ENCODE measurements at regions not wholly inside any gene's neighbourhood (a gene's known extent, or its start where the extent isn't known, plus 50 kb on each side); places are given as distances from the start of the nearest gene placed in this dataset.
A peak's percentile ranks its signal among the peaks of the same experiment; 100 is the strongest.

- no peak overlapping the region for H3K4me3 Mint-ChIP-seq
- H3K79me2 ChIP-seq (replicated peaks; ENCODE audit: insufficient read depth): no peaks in the 10 kb centered on the region
- H2AFZ ChIP-seq: peak overlapping the region; percentile 45; the same call in 1 of the 2 replicates
- H3K36me3 Mint-ChIP-seq (ENCODE audit: low read depth): peaks cover 5% of the 10 kb centered on the region
- H3K9me2 ChIP-seq (ENCODE audit: insufficient read depth): peaks cover 3% of the 10 kb centered on the region
- DNase-seq (ENCODE audit: low spot score) (no peak), ATAC-seq (no peak)
- peaks cover 11% of the 10 kb centered on the region for H3K4me1 ChIP-seq (ENCODE audit: insufficient read depth)
- peaks cover 17% of the 10 kb centered on the region for H3K4me1 Mint-ChIP-seq
- H3K9me3 Mint-ChIP-seq: no peaks in the 10 kb centered on the region; the same call in 2 of the 3 replicates
- no peaks in the 10 kb centered on the region for H4K20me1 ChIP-seq (replicated peaks; ENCODE audit: insufficient read depth)
- no peaks in the 10 kb centered on the region for H3K36me3 ChIP-seq (ENCODE audit: insufficient read depth)
- H3K27me3 Mint-ChIP-seq (ENCODE audit: insufficient read depth, low read depth, poor library complexity): no peaks in the 10 kb centered on the region
- no peak overlapping the region for H3K27ac ChIP-seq (ENCODE audit: low read depth)
- TF ChIP-seq REST (IDR thresholded peaks at IDR 0.05; ENCODE audit: unreplicated experiment) (no peak), POLR2AphosphoS5 (IDR thresholded peaks at IDR 0.05; ENCODE audit: low read depth) (no peak), ZNF114 (CRISPR knock-in tag; IDR thresholded peaks at IDR 0.05) (no peak), CREB1 (CRISPR knock-in tag; IDR thresholded peaks at IDR 0.05; ENCODE audit: low read depth) (no peak), CTCF (conservative IDR thresholded peaks at IDR 0.05; ENCODE audit: low read depth in 2 of 2) (no peak), ETS1 (IDR thresholded peaks at IDR 0.05) (no peak), ZNF331 (CRISPR knock-in tag; IDR thresholded peaks at IDR 0.05; ENCODE audit: low read depth) (no peak), JUNB (IDR thresholded peaks at IDR 0.05; ENCODE audit: unreplicated experiment) (no peak), EZH2 (IDR thresholded peaks at IDR 0.05; ENCODE audit: low read depth, unreplicated experiment) (no peak), EZH2phosphoT487 (IDR thresholded peaks at IDR 0.05; ENCODE audit: unreplicated experiment) (no peak), NANOG (IDR thresholded peaks at IDR 0.05; ENCODE audit: borderline replicate concordance) (no peak), STAT1 (IDR thresholded peaks at IDR 0.05; ENCODE audit: unreplicated experiment) (no peak)
- TF ChIP-seq, protein P1, sequence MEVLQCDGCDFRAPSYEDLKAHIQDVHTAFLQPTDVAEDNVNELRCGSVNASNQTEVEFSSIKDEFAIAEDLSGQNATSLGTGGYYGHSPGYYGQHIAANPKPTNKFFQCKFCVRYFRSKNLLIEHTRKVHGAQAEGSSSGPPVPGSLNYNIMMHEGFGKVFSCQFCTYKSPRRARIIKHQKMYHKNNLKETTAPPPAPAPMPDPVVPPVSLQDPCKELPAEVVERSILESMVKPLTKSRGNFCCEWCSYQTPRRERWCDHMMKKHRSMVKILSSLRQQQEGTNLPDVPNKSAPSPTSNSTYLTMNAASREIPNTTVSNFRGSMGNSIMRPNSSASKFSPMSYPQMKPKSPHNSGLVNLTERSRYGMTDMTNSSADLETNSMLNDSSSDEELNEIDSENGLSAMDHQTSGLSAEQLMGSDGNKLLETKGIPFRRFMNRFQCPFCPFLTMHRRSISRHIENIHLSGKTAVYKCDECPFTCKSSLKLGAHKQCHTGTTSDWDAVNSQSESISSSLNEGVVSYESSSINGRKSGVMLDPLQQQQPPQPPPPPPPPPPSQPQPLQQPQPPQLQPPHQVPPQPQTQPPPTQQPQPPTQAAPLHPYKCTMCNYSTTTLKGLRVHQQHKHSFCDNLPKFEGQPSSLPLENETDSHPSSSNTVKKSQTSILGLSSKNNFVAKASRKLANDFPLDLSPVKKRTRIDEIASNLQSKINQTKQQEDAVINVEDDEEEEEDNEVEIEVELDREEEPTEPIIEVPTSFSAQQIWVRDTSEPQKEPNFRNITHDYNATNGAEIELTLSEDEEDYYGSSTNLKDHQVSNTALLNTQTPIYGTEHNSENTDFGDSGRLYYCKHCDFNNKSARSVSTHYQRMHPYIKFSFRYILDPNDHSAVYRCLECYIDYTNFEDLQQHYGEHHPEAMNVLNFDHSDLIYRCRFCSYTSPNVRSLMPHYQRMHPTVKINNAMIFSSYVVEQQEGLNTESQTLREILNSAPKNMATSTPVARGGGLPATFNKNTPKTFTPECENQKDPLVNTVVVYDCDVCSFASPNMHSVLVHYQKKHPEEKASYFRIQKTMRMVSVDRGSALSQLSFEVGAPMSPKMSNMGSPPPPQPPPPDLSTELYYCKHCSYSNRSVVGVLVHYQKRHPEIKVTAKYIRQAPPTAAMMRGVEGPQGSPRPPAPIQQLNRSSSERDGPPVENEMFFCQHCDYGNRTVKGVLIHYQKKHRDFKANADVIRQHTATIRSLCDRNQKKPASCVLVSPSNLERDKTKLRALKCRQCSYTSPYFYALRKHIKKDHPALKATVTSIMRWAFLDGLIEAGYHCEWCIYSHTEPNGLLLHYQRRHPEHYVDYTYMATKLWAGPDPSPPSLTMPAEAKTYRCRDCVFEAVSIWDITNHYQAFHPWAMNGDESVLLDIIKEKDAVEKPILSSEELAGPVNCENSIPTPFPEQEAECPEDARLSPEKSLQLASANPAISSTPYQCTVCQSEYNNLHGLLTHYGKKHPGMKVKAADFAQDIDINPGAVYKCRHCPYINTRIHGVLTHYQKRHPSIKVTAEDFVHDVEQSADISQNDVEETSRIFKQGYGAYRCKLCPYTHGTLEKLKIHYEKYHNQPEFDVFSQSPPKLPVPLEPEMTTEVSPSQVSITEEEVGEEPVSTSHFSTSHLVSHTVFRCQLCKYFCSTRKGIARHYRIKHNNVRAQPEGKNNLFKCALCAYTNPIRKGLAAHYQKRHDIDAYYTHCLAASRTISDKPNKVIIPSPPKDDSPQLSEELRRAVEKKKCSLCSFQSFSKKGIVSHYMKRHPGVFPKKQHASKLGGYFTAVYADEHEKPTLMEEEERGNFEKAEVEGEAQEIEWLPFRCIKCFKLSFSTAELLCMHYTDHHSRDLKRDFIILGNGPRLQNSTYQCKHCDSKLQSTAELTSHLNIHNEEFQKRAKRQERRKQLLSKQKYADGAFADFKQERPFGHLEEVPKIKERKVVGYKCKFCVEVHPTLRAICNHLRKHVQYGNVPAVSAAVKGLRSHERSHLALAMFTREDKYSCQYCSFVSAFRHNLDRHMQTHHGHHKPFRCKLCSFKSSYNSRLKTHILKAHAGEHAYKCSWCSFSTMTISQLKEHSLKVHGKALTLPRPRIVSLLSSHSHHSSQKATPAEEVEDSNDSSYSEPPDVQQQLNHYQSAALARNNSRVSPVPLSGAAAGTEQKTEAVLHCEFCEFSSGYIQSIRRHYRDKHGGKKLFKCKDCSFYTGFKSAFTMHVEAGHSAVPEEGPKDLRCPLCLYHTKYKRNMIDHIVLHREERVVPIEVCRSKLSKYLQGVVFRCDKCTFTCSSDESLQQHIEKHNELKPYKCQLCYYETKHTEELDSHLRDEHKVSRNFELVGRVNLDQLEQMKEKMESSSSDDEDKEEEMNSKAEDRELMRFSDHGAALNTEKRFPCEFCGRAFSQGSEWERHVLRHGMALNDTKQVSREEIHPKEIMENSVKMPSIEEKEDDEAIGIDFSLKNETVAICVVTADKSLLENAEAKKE (CRISPR knock-in tag; IDR thresholded peaks at IDR 0.05): no peak
- no peak overlapping the region for H3K4me2 ChIP-seq
- no peaks in the 10 kb centered on the region for H3K27me3 ChIP-seq (ENCODE audit: insufficient read depth)
- no peak overlapping the region for H3K4me3 ChIP-seq
- 0 out of 2 replicates have a peak overlapping the region, but pooled peaks have one; percentile 30 for H3K27ac Mint-ChIP-seq
- H3F3A ChIP-seq (replicated peaks; ENCODE audit: low read depth): no peaks in the 10 kb centered on the region
Measured at GRCh38 chr20:11496380-11496779, 421.3 kb upstream of the BTBD3 start.

Data from GM23338 (cell line).